ENCODE measurements at regions not wholly inside any gene's neighbourhood (a gene's known extent, or its start where the extent isn't known, plus 50 kb on each side); places are given as distances from the start of the nearest gene placed in this dataset.

DNA sequence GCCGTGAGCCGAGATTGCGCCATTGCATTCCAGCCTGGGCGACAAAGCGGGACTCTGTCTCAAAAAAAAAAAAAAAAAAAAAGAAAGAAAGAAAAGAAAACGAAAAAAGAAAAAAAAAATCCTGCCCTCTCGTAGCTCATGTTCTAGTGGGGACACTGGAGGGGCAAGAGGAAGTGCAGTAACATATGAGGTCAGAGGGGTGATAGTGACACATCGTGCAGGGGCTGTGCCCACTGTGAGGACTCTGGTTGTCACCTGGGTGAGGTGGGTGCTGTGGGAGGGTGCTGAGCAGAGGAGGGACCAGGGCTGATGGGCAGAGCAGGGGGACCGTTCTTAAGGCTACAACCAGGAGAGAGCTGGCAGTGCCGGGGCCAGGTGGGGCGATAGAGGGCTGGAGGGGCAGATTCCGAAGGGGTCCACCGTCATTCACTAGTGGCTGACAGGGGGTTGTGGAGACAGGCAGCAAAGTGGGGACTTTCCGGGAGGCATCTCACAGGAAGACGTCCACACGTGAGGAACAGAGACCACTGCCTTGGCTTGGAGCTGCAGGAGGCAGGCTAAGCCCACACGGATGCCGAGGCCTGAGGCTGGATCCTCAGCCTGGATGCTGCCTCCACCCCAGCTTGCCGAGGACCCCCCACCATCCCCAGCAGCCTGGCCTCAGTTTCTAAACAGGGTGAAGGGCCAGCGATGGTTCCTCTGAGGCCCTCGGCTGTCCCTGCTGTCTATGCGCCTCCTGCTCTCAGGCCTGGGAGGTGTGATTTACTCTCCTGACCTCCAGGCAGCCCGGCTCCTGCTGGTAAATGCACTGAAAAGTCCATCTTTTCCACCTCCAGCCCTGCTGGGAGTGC is 154.3 kb upstream of the IQSEC1 start:
- no peak for DNase-seq (ENCODE audit: low spot score)
- TF ChIP-seq, protein P1, sequence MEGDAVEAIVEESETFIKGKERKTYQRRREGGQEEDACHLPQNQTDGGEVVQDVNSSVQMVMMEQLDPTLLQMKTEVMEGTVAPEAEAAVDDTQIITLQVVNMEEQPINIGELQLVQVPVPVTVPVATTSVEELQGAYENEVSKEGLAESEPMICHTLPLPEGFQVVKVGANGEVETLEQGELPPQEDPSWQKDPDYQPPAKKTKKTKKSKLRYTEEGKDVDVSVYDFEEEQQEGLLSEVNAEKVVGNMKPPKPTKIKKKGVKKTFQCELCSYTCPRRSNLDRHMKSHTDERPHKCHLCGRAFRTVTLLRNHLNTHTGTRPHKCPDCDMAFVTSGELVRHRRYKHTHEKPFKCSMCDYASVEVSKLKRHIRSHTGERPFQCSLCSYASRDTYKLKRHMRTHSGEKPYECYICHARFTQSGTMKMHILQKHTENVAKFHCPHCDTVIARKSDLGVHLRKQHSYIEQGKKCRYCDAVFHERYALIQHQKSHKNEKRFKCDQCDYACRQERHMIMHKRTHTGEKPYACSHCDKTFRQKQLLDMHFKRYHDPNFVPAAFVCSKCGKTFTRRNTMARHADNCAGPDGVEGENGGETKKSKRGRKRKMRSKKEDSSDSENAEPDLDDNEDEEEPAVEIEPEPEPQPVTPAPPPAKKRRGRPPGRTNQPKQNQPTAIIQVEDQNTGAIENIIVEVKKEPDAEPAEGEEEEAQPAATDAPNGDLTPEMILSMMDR (IDR thresholded peaks at IDR 0.05; ENCODE audit: unreplicated experiment), result no peak
- Mint-ChIP-seq H3K9me3 (ENCODE audit: unreplicated experiment) (no peaks in the 10 kb centered on the region), H3K27ac (ENCODE audit: unreplicated experiment) (peak overlapping the region; percentile 27), H3K4me3 (ENCODE audit: unreplicated experiment) (no peak overlapping the region), H3K27me3 (ENCODE audit: unreplicated experiment) (peaks cover 5% of the 10 kb centered on the region), H3K4me1 (ENCODE audit: unreplicated experiment) (peaks cover 15% of the 10 kb centered on the region), H3K36me3 (ENCODE audit: low read depth, unreplicated experiment) (peaks cover 9% of the 10 kb centered on the region)

DNA sequence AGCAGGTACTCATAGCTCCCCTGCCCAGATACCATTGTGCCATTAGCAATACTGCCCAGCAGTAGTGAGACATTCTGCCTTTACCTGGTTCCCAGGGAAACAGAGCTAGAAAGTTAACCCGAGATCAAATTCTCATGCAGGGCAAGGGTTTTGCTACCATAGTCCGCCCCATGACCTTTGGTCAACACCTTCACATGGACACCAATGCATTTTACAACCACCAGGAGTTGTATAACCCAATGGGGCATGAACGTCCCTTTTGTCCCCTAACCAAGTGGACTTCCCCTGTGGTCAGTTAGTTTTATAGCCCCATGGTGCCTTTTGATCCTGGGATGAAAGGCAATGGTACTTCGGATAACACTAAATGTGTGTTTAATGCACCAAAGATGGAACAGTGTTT is 151.7 kb upstream of the IQSEC1 start:
- Mint-ChIP-seq H3K27ac (ENCODE audit: unreplicated experiment) (no peak overlapping the region), H3K27me3 (ENCODE audit: unreplicated experiment) (peaks cover 9% of the 10 kb centered on the region), H3K9me3 (ENCODE audit: unreplicated experiment) (no peaks in the 10 kb centered on the region), H3K4me3 (ENCODE audit: unreplicated experiment) (no peak overlapping the region), H3K4me1 (ENCODE audit: unreplicated experiment) (peaks cover 19% of the 10 kb centered on the region), H3K36me3 (ENCODE audit: low read depth, unreplicated experiment) (peaks cover 16% of the 10 kb centered on the region)
- DNase-seq (ENCODE audit: low spot score), result no peak
- TF ChIP-seq, protein P1 (IDR thresholded peaks at IDR 0.05; ENCODE audit: unreplicated experiment), result no peak

DNA sequence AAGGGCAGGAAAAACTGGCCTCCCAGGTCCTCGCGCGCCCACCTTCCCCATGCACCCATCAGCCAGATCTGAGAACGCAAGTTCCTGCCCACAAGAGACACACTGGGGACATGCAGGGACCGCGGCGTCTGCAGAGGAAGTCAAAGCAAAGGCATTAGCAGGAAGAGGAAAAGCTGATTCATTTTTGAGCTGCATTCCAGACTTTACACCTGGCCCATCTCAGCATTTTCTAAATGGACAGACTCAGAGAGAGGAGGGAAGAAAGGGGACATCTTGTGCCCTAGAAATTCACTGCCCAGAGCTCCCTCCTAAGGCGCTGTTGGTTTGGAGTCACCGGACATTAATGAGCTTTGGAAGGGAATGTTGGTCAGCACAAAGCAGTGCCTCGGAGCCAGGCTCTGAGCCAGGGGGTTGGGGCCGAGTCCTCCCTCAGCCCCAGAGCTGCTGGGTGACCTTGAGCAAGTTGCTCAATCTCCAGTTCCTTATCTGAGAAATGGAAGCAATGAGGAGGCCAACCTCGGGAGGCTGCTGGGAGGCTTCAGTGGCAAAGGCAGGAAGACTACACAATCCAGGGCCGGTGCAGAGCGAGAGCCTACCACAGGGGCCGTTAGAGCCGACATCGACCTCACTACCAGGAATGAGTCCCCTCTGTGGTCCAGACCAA is 150.5 kb upstream of the IQSEC1 start:
- peaks cover 6% of the 10 kb centered on the region for H3K27me3 Mint-ChIP-seq (ENCODE audit: unreplicated experiment)
- H3K4me3 Mint-ChIP-seq (ENCODE audit: unreplicated experiment), result no peak overlapping the region
- H3K9me3 Mint-ChIP-seq (ENCODE audit: unreplicated experiment), result no peaks in the 10 kb centered on the region
- TF ChIP-seq, protein P1 (IDR thresholded peaks at IDR 0.05; ENCODE audit: unreplicated experiment), result no peak
- no peak for DNase-seq (ENCODE audit: low spot score)
- H3K36me3 Mint-ChIP-seq (ENCODE audit: low read depth, unreplicated experiment), result peaks cover 10% of the 10 kb centered on the region
- peak overlapping the region; percentile 23 for H3K27ac Mint-ChIP-seq (ENCODE audit: unreplicated experiment)
- H3K4me1 Mint-ChIP-seq (ENCODE audit: unreplicated experiment), result peaks cover 19% of the 10 kb centered on the region

DNA sequence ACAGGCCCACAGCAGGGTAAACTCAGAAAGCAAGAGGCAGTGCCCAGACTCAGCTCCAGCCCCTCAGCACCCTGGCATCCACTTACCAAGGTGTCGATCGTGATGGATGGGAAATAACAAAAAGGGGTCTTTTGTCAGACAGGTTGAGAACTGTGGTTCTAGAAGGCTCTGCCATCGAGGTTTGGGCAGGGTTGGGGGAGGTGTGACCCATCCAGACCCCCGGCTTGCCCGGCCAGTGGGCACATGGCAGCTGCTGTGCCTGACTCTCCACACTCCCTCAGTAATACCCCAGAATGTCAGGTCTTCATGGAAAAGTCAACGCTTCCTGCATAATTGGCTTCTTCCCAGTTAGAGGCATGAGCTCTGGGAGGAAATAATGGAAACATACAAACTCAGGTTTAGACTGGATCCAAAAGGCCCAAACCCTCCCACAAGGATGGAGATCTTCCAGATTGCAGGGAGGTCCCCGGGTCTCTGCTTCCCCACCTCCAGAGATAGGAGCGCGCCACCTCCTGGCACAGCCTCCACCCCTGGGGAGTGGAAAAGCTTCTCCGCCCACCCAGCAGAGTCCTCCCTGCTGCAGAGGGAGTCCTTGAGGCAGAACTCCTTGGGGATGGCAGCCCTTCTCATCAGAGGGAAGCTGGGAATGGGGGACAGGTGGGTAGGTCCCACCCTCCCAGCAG is 149.8 kb upstream of the IQSEC1 start:
- TF ChIP-seq, protein P1 (IDR thresholded peaks at IDR 0.05; ENCODE audit: unreplicated experiment), result no peak
- Mint-ChIP-seq H3K36me3 (ENCODE audit: low read depth, unreplicated experiment) (peaks cover 13% of the 10 kb centered on the region), H3K27me3 (ENCODE audit: unreplicated experiment) (peaks cover 4% of the 10 kb centered on the region), H3K4me3 (ENCODE audit: unreplicated experiment) (no peak overlapping the region), H3K9me3 (ENCODE audit: unreplicated experiment) (no peaks in the 10 kb centered on the region), H3K4me1 (ENCODE audit: unreplicated experiment) (peaks cover 19% of the 10 kb centered on the region), H3K27ac (ENCODE audit: unreplicated experiment) (no peak overlapping the region)
- DNase-seq (ENCODE audit: low spot score), result no peak

All from endothelial cell (in vitro differentiated cells).